Pulmonary artery endothelial cell (primary cell): ENCODE measurements at regions not wholly inside any gene's neighbourhood (a gene's known extent, or its start where the extent isn't known, plus 50 kb on each side); places are given as distances from the start of the nearest gene placed in this dataset.
"Not testable (repeated sequence)": the region's sequence is repeated elsewhere in the genome, so short reads cannot be mapped to it uniquely, and the experiment has no call there.

Experiments used
- DNase-seq: peaks from one replicate; pipeline ENCODE4 v3.0.0-alpha.2; 2011; ENCODE audit warnings: low read depth, low spot score

GRCh38 chr7:67674862-67675261, 678.2 kb downstream of the TYW1 start:
- not testable (repeated sequence) for DNase-seq

DNA sequence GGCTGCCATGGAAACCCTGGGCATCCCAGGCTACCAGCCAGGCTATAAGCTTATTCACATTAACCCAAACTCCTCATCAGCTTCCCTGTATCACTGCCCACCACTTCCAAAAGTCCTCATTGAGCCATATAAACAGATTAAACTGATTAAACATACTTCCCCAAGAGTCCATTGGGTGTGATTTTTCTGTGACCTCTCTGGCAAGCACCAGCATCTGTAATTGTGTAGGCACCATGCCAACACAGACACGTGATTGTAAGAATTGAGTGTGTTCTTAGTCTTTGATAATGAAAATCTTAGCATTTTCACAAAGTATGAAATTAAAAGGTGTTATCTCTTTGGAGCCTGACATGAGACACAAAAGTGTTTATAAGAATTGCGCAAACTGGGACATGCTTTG, 679.3 kb downstream of the TYW1 start:
- DNase-seq, result no peak

- DNase-seq, result no peak
Observed at GRCh38 chr7:67678419-67678818, 681.8 kb downstream of the TYW1 start.

GRCh38 chr7:67683628-67684027, 687.0 kb downstream of the TYW1 start:
- DNase-seq, result no peak

DNA sequence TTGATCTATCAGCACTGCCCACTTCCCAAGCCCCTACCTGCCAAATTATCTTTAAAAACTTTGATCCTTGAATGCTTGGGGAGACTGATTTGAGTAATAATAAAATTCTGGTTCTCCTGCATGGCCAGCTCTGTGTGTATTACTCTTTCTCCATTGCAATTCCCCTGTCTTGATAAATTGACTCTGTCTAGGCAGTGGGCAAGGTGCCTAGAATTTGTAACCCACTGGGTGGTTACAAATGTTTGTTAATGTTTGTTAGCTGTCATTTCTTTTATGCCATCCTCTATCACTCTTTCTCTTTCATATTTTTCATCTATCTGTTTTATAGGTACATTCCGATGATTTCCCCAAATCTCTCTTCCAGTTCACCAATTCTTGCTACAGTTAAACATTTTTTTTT, 694.1 kb downstream of the TYW1 start:
- no peak for DNase-seq

GRCh38 chr7:67692425-67692824, 695.8 kb downstream of the TYW1 start:
- no peak for DNase-seq

DNA sequence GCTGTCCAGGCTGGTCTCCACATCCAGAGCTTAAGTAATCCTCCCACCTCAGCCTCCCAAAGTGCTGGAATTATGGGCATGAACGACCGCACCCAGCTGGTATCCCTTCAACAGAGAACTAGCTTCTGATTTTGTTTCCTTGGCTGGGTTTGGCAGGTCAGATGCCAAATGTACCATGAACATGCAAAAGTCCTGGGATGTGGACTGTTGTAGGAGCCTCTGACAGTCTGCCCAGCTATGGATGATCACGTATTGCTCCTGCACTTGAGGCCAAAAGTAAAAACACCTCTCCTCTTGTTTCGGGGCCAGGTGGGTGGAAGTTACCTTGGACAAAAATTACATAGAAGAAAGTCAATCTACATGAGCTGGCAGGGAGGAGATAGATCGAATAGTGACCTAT, 699.5 kb downstream of the TYW1 start:
- no peak for DNase-seq

DNA sequence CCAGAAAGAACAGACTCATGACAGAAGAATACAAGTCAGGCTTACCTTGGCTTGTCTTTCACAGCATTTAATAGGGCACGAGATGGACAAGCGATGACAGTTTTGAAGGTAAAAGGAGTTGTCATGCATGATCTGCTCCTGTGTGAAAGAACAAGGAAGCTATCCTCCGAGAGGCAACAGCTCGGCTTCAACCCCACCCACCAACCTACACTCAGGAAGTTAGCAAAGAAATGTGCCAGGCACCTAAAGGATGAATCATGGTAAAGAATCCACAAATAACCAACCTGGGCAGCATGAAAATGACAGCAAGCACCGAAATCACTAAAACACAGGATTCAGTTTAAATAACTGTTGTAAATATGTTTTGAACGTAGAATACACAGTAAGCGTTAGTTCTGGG, 700.2 kb downstream of the TYW1 start:
- no peak for DNase-seq

DNA sequence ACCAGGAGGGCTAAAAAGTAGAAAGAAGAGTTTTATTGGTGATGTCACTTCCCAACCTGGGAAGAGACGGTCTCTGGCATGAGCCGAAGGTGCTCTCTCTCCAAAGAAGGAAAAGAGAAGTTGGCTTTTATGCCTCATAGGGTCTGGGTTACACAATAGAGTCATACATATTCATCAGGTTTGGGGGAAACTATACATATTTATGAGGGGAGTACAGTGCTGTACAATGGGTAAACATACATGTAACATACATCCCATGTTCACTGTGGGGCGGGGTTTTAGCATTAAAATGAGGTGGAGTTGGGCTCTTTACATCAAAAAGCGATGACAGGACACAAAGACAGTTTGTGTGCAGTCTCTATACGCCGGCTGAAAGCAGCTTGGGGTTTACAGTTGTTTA, 701.7 kb downstream of the TYW1 start:
- no peak for DNase-seq

DNA sequence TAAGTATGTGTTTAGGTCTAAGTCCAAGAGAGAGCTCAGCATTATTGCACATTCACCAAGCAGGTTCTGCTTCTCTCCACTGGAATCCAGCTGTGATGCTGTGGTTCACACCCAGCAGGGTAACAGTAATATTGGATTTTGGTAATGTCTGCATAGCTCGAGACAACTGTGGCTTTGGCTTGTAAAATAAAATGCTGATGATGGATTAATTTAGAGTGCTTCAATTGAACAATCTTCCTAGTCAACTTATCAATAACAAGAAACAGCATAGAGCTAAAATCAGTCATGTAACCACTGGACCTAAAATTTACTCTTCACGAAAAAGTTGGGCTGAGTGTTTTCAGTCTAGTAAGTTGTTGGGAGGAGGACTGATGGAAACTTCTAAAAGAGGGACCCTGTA, 709.2 kb downstream of the TYW1 start:
- no peak for DNase-seq

- no peak for DNase-seq
Observed at GRCh38 chr7:67711706-67712105, 715.1 kb downstream of the TYW1 start.

- DNase-seq, result no peak
Observed at GRCh38 chr7:67713451-67714056, 716.9 kb downstream of the TYW1 start.

DNA sequence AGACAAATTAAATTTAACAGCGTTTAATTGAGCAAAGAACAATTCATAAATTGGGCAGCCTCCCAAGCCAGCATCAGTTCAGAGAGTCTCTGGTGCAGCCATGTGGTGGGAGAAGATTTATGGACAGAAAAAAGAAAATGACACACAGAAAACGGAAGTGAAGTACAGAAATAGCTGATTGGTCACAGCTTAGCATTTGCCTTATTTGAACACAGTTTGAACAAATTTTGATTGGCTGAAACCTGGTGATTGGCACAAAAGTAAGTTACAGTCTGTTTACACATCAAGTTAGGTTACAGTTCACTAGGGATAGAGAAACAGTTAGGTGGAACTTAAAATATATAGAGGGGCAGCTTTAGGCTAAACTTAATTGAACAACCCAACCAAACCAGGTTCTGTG, 720.1 kb downstream of the TYW1 start:
- no peak for DNase-seq

GRCh38 chr7:67723591-67723990, 727.0 kb downstream of the TYW1 start:
- DNase-seq, result no peak

GRCh38 chr7:67724435-67724834, 727.8 kb downstream of the TYW1 start:
- DNase-seq, result no peak

- DNase-seq, result no peak
Observed at GRCh38 chr7:67724955-67725354, 728.3 kb downstream of the TYW1 start.

DNA sequence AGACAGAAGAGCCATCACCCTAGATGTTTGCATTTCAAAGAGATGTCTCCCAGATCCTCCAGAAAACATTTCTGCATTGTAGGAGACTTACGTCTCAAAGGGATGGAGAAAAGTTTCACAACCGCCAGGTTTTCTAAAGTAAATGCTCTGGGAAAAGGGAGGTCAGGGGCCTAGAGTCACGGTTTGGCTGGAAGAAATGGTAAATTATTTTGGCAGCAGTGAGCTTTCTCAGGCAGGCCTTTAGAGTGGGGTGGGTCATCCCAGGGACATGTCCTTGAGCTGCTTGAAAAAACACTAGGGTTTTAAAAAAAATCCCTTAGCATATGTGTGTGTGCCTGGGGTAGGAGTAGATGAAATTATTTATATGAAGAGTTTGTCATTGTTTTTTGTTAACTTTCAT, 728.8 kb downstream of the TYW1 start:
- no peak for DNase-seq

DNA sequence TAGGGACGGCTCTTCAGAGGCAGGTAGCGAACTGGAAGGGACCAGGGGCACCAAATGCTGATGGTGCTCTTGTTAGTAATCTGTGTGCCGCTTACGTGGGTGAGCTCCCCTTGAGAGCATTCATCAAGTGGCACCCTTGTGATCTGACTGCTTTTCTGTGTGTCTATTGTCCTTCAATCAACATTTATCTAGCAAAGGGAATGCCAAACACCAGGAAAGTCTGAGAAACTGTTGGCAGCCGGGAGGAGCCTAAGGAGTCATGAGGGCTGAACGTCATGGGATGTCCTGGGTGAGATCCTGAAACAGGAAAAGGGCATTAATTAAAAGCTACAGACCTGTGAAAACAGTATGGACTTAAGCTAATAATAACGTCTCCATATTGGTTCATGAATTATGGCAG, 733.1 kb downstream of the TYW1 start:
- no peak for DNase-seq

GRCh38 chr7:67731704-67732103, 735.1 kb downstream of the TYW1 start:
- no peak for DNase-seq

GRCh38 chr7:67732898-67733297, 736.3 kb downstream of the TYW1 start:
- no peak for DNase-seq

- no peak for DNase-seq
Observed at GRCh38 chr7:67738145-67738544, 741.5 kb downstream of the TYW1 start.

- no peak for DNase-seq
Observed at GRCh38 chr7:67738958-67739357, 742.3 kb downstream of the TYW1 start.

- no peak for DNase-seq
Observed at GRCh38 chr7:67743501-67743900, 746.9 kb downstream of the TYW1 start.

DNA sequence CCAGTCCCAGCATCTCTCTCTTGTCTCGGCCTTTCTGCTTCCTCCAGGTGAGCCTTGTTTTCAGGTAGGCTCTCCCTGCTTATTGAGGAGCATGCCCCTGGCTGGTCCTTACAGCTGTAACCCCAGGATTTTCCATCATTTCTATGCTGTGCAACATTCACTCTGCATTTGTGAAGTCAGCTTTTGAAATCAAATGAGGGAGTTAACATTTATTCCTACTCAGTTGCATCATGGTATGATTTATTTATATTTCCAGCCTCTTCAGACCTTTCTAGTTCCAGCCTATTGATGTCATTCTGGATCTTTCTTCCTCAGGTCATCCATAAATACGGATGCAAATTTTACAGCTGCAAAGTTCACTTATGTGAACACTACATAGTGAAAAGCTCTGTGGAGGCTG, 755.6 kb downstream of the TYW1 start:
- no peak for DNase-seq
